GM12878 (cell line): ENCODE measurements at regions not wholly inside any gene's neighbourhood (a gene's known extent, or its start where the extent isn't known, plus 50 kb on each side); places are given as distances from the start of the nearest gene placed in this dataset.

Experiments
- ATAC-seq: fragments of 200-7000 bp; cut with Tn5 transposase; 3 replicates; pipeline ENCODE4 v1.9.1; 2020; ENCODE audit warnings: mild to moderate bottlenecking, moderate library complexity
- BruUV-seq: library from RNA; stranded (reverse); fragments of 400-500 nt; replicated peaks from 2 replicates; lab custom pipeline; 2021; lab: Mats Ljungman, UMichigan
- CTCF ChIA-PET: fragments of 300-600 bp; sonication (Branson Sonifier 250); formaldehyde crosslinking; extraction: SDS; loops from one replicate; lab custom pipeline; 2021; ENCODE audit warnings: inconsistent platforms; lab: Yijun Ruan, JAX
- POLR2A ChIA-PET: fragments of 350-600 bp; formaldehyde crosslinking; extraction: SDS; loops from one replicate; lab custom pipeline; 2021; ENCODE audit warnings: inconsistent platforms; lab: Charles Lee
- RAD21 ChIA-PET: fragments of 300-600 bp; sonication (Branson Sonifier 250); formaldehyde crosslinking; loops from one replicate; lab custom pipeline; 2023; ENCODE audit warnings: antibody characterized with exemption; ENCODE audit not compliant: unreplicated experiment; lab: Charles Lee
- SMC1A ChIA-PET: fragments of 300-600 bp; sonication (Branson Sonifier 250); formaldehyde crosslinking; loops from one replicate; lab custom pipeline; 2023; ENCODE audit not compliant: unreplicated experiment, uncharacterized antibody; lab: Charles Lee
- DNase-seq: peaks from one replicate; pipeline ENCODE4 v3.0.0-alpha.2; 2011; ENCODE audit warnings: low read depth, low spot score
- FAIRE-seq: peaks from 3 replicates; lab custom pipeline; 2011; peaks lifted over from hg19 to GRCh38; lab: Jason Lieb, UNC
- H2AFZ ChIP-seq: 2 replicates; pipeline ENCODE4 v1.6.0; 2011; ENCODE audit warnings: low read depth, low read length, control low read depth; ENCODE audit not compliant: control insufficient read depth
- H3K27ac ChIP-seq: 2 replicates; pipeline ENCODE4 v1.5.1; 2011; ENCODE audit warnings: control low read depth; ENCODE audit not compliant: control insufficient read depth, insufficient read depth
- H3K27me3 ChIP-seq, 2 experiments: replicated peaks in 1 of 2; 2 replicates each; pipeline versions ENCODE4 v1.6.0 to v1.6.1; 2011; ENCODE audit warnings: low read length in 1 of 2; ENCODE audit not compliant: control insufficient read depth in 2 of 2, insufficient read depth in 2 of 2
- H3K36me3 ChIP-seq, 2 experiments: 2 replicates each; pipeline ENCODE4 v1.5.1; 2011; ENCODE audit warnings: low read length in 1 of 2; ENCODE audit not compliant: control insufficient read depth in 2 of 2, insufficient read depth in 2 of 2
- H3K4me1 ChIP-seq: 2 replicates; pipeline ENCODE4 v1.6.1; 2011; ENCODE audit warnings: mild to moderate bottlenecking, low read length, moderate library complexity, mixed read lengths; ENCODE audit not compliant: control insufficient read depth, insufficient read depth
- H3K4me2 ChIP-seq: 2 replicates; pipeline ENCODE4 v1.6.0; 2011; ENCODE audit warnings: control low read depth; ENCODE audit not compliant: control insufficient read depth, insufficient read depth
- H3K4me3 ChIP-seq: fragments of 200-600 bp; sonication (generic); 2 replicates; pipeline ENCODE4 v1.5.1; 2016
- H3K79me2 ChIP-seq: 2 replicates; pipeline ENCODE4 v1.6.0; 2011; ENCODE audit warnings: low read length; ENCODE audit not compliant: control insufficient read depth, insufficient read depth
- H3K9ac ChIP-seq: 2 replicates; pipeline ENCODE4 v1.8.0; 2011; ENCODE audit warnings: low read length, control low read depth, mixed read lengths; ENCODE audit not compliant: control insufficient read depth, insufficient read depth
- H3K9me3 ChIP-seq: replicated peaks from 3 replicates; pipeline ENCODE4 v1.5.1; 2011; ENCODE audit warnings: mild to moderate bottlenecking, low read length; ENCODE audit not compliant: control insufficient read depth, insufficient read depth
- H4K20me1 ChIP-seq: 2 replicates; pipeline ENCODE4 v1.6.0; 2011; ENCODE audit not compliant: control insufficient read depth, insufficient read depth
- FOXM1 ChIP-seq: IDR thresholded peaks from 2 replicates; pipeline ENCODE4 v1.6.1; 2012; ENCODE audit warnings: low read depth, mild to moderate bottlenecking, inconsistent platforms, low read length, moderate library complexity
- GABPA ChIP-seq: IDR thresholded peaks from 2 replicates; pipeline ENCODE4 v1.6.1; 2014; ENCODE audit warnings: antibody characterized with exemption, low read depth, mild to moderate bottlenecking, inconsistent platforms
- MEF2A ChIP-seq: IDR thresholded peaks from 2 replicates; pipeline ENCODE4 v1.6.1; 2011; ENCODE audit warnings: low read depth, mild to moderate bottlenecking, low read length, moderate library complexity; ENCODE audit not compliant: insufficient read depth
- RFX5 ChIP-seq: IDR thresholded peaks from 2 replicates; pipeline ENCODE4 v1.6.1; 2011; ENCODE audit warnings: low read depth, low read length, improper control_type of control experiment
- SMAD5 ChIP-seq: IDR thresholded peaks from 2 replicates; pipeline ENCODE4 v1.6.1; 2016; ENCODE audit warnings: antibody characterized with exemption, low read depth
- SREBF1 ChIP-seq: IDR thresholded peaks from 2 replicates; pipeline ENCODE4 v1.6.1; 2012; ENCODE audit warnings: mild to moderate bottlenecking, low read length
- ZBTB11 ChIP-seq: fragments of 450-650 bp; formaldehyde crosslinking; IDR thresholded peaks from 2 replicates; pipeline ENCODE4 v1.5.0; 2022; ENCODE audit warnings: mild to moderate bottlenecking, missing genetic modification characterization
- ZNF207 ChIP-seq: fragments of 450-650 bp; IDR thresholded peaks from 2 replicates; pipeline ENCODE4 v1.6.1; 2014; ENCODE audit warnings: antibody characterized with exemption, mild to moderate bottlenecking, borderline replicate concordance
- ZNF384 ChIP-seq: IDR thresholded peaks from 2 replicates; pipeline ENCODE4 v1.6.1; 2012; ENCODE audit warnings: low read depth, mild to moderate bottlenecking, low read length, improper control_type of control experiment, borderline replicate concordance
- WGBS: methylation state at CpG from one replicate; pipeline ENCODE4 v1.1.6; 2016; ENCODE audit warnings: low lambda C conversion rate; ENCODE audit not compliant: insufficient replicate concordance, insufficient coverage; ENCODE audit errors: missing lambda C conversion rate; 5-methylcytosine and 5-hydroxymethylcytosine counted together
- in situ Hi-C: fragments of 300-500 bp; cut with MboI; formaldehyde crosslinking; loops from 9 replicates; pipeline ENCODE4 v1.14.3; 2018; ENCODE audit warnings: mixed read lengths
- intact Hi-C: fragments of 100-400 bp; cut with micrococcal nuclease; formaldehyde crosslinking; loops from one replicate; pipeline ENCODE4 v1.14.2; 2022; ENCODE audit not compliant: unreplicated experiment
- TF ChIP-seq, protein P1 (sequence below): IDR thresholded peaks from 2 replicates; pipeline ENCODE4 v1.6.1; 2012; ENCODE audit warnings: low read length, inconsistent platforms
- TF ChIP-seq, protein P2 (sequence below): fragments of 450-650 bp; formaldehyde crosslinking; IDR thresholded peaks from 2 replicates; pipeline ENCODE4 v1.4.0; 2022; ENCODE audit warnings: mild to moderate bottlenecking, moderate library complexity

DNA sequence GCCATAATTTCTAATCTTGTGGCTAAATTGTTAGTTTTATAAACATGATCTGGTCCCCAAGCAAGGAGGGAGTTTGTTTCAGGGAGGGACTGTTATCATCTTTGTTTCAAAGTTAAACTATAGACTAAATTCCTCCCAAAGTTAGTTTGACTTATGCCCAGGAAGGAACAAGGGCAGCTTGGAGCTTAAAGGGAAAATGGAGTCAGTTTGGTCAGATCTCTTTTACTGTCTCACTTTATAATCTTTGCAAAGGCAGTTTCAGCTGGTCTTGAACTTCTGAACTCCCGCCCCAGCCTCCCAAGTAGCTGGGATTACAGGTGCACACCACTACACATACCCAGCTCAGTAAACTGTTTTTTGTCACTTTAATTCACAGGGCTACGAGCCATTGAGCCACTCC is 214.7 kb downstream of the ZNF674 start:
- H3K27me3 ChIP-seq = no peaks in the 10 kb centered on the region
- SMC1A ChIA-PET = interaction anchor here (0.5 kb wide), 1 partner anchor 623 kb away, joined by 3 read pairs; no protein-coding TSS in a partner anchor
- no peak overlapping the region for H2AFZ ChIP-seq
- H4K20me1 ChIP-seq = no peaks in the 10 kb centered on the region
- no peak overlapping the region for H3K4me2 ChIP-seq
- intact Hi-C loops (no loop called here), in situ Hi-C loops (no loop called here)
- no peaks in the 10 kb centered on the region for H3K79me2 ChIP-seq
- no peaks in the 10 kb centered on the region for H3K4me1 ChIP-seq
- RAD21 ChIA-PET = no interaction called here
- no peaks in the 10 kb centered on the region for H3K36me3 ChIP-seq
- no peak for FAIRE-seq
- no peak overlapping the region for H3K27ac ChIP-seq
- no peaks in the 10 kb centered on the region for H3K9me3 ChIP-seq
- TF ChIP-seq ZNF384 (no peak), MEF2A (no peak), FOXM1 (no peak), SMAD5 (no peak), GABPA (no peak)
- TF ChIP-seq, protein P1, sequence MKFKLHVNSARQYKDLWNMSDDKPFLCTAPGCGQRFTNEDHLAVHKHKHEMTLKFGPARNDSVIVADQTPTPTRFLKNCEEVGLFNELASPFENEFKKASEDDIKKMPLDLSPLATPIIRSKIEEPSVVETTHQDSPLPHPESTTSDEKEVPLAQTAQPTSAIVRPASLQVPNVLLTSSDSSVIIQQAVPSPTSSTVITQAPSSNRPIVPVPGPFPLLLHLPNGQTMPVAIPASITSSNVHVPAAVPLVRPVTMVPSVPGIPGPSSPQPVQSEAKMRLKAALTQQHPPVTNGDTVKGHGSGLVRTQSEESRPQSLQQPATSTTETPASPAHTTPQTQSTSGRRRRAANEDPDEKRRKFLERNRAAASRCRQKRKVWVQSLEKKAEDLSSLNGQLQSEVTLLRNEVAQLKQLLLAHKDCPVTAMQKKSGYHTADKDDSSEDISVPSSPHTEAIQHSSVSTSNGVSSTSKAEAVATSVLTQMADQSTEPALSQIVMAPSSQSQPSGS = no peak
- TF ChIP-seq, all 136 proteins: peak for 0
- Histone ChIP-seq H3K9ac (no peak overlapping the region), H3K4me3 (no peak overlapping the region)
- no peak for ATAC-seq
- no TSS peak for BruUV-seq
- WGBS = 0% methylated on average over 2 of the region's 2 CpGs
- ChIA-PET CTCF (no interaction called here), POLR2A (no interaction called here)
- DNase-seq = no peak

GRCh38 chrX:46328133-46328532 is 217.1 kb downstream of the ZNF674 start:
- Histone ChIP-seq H3K4me1 (no peaks in the 10 kb centered on the region), H3K36me3 (no peaks in the 10 kb centered on the region), H3K4me2 (no peak overlapping the region), H3K4me3 (no peak overlapping the region), H3K9me3 (no peaks in the 10 kb centered on the region), H3K9ac (no peak overlapping the region), H3K27me3 (no peaks in the 10 kb centered on the region), H3K27ac (no peak overlapping the region), H4K20me1 (no peaks in the 10 kb centered on the region), H2AFZ (no peak overlapping the region), H3K79me2 (no peaks in the 10 kb centered on the region)
- intact Hi-C loops (no loop called here), in situ Hi-C loops (no loop called here)
- POLR2A ChIA-PET = no interaction called here
- 37% methylated on average over 1 of the region's 1 CpG for WGBS
- ATAC-seq = no peak
- BruUV-seq = no TSS peak
- SMC1A ChIA-PET = no interaction called here
- no peak for DNase-seq
- RAD21 ChIA-PET = no interaction called here
- FAIRE-seq = no peak
- CTCF ChIA-PET = no interaction called here
- TF ChIP-seq, protein P2, sequence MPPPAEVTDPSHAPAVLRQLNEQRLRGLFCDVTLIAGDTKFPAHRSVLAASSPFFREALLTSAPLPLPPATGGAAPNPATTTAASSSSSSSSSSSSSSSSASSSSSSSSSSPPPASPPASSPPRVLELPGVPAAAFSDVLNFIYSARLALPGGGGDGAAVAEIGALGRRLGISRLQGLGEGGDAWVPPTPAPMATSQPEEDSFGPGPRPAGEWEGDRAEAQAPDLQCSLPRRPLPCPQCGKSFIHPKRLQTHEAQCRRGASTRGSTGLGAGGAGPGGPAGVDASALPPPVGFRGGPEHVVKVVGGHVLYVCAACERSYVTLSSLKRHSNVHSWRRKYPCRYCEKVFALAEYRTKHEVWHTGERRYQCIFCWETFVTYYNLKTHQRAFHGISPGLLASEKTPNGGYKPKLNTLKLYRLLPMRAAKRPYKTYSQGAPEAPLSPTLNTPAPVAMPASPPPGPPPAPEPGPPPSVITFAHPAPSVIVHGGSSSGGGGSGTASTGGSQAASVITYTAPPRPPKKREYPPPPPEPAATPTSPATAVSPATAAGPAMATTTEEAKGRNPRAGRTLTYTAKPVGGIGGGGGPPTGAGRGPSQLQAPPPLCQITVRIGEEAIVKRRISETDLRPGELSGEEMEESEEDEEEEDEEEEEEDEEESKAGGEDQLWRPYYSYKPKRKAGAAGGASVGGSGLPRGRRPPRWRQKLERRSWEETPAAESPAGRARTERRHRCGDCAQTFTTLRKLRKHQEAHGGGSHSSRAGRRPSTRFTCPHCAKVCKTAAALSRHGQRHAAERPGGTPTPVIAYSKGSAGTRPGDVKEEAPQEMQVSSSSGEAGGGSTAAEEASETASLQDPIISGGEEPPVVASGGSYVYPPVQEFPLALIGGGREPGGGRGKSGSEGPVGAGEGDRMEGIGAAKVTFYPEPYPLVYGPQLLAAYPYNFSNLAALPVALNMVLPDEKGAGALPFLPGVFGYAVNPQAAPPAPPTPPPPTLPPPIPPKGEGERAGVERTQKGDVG (CRISPR knock-in tag) = no peak
- TF ChIP-seq RFX5 (no peak), SREBF1 (no peak), ZNF207 (no peak), ZBTB11 (CRISPR knock-in tag) (no peak)
